H1 (cell line): ENCODE measurements at regions not wholly inside any gene's neighbourhood (a gene's known extent, or its start where the extent isn't known, plus 50 kb on each side); places are given as distances from the start of the nearest gene placed in this dataset.

Experiments
- CTCF ChIA-PET: fragments of 300-600 bp; sonication (Branson Sonifier 250); formaldehyde crosslinking; loops from one replicate; lab custom pipeline; 2021; ENCODE audit not compliant: partially characterized antibody; lab: Charles Lee
- POLR2A ChIA-PET: fragments of 300-600 bp; sonication (Branson Sonifier 250); formaldehyde crosslinking; loops from one replicate; lab custom pipeline; 2021; ENCODE audit warnings: inconsistent platforms; ENCODE audit not compliant: partially characterized antibody; lab: Charles Lee
- DNase-seq, 2 experiments: peaks; one replicate each; pipeline versions ENCODE4 v3.0.0 to v3.0.0-alpha.2; 2010 to 2022; ENCODE audit warnings: low spot score in 2 of 2, low read depth in 1 of 2, mixed read lengths in 1 of 2
- FAIRE-seq: peaks from 2 replicates; lab custom pipeline; 2011; peaks lifted over from hg19 to GRCh38; lab: Jason Lieb, UNC
- H2AFZ ChIP-seq: 2 replicates; pipeline ENCODE4 v1.8.1; 2012; ENCODE audit warnings: low read length, inconsistent platforms
- H2AK5ac ChIP-seq: 2 replicates; pipeline ENCODE4 v1.6.1; 2013; ENCODE audit warnings: low read depth, low read length
- H2BK120ac ChIP-seq: replicated peaks from 2 replicates; pipeline ENCODE3; 2013; ENCODE audit warnings: low read depth, low read length, inconsistent platforms
- H2BK12ac ChIP-seq: 2 replicates; pipeline ENCODE4 v1.6.1; 2013; ENCODE audit warnings: low read depth, low read length
- H2BK15ac ChIP-seq: 2 replicates; pipeline ENCODE4 v1.6.1; 2013; ENCODE audit warnings: low read length
- H2BK20ac ChIP-seq: 2 replicates; pipeline ENCODE4 v1.6.1; 2013; ENCODE audit warnings: low read length
- H2BK5ac ChIP-seq: 2 replicates; pipeline ENCODE4 v1.6.1; 2013; ENCODE audit warnings: low read depth, low read length
- H3K14ac ChIP-seq: 2 replicates; pipeline ENCODE4 v1.6.1; 2013; ENCODE audit warnings: inconsistent platforms; ENCODE audit not compliant: insufficient read length
- H3K18ac ChIP-seq: 2 replicates; pipeline ENCODE4 v1.6.1; 2013; ENCODE audit warnings: low read length; ENCODE audit errors: extremely low read depth
- H3K23ac ChIP-seq: 2 replicates; pipeline ENCODE4 v1.6.1; 2013; ENCODE audit warnings: inconsistent platforms; ENCODE audit not compliant: insufficient read length
- H3K23me2 ChIP-seq: 2 replicates; pipeline ENCODE4 v1.6.1; 2013; ENCODE audit warnings: low read depth, low read length
- H3K27ac ChIP-seq: 2 replicates; pipeline ENCODE4 v1.6.1; 2011; ENCODE audit warnings: low read depth, low read length, inconsistent platforms
- H3K27me3 ChIP-seq, 4 experiments: replicated peaks in 1 of 4; 1 replicate in 1 of 4; 2 replicates in 3 of 4; pipeline versions ENCODE4 v1.6.1 to v1.8.1; 2011 to 2013; ENCODE audit warnings: low read length in 3 of 4, mild to moderate bottlenecking in 3 of 4, inconsistent platforms in 2 of 4, mixed read lengths in 2 of 4, moderate library complexity in 1 of 4; ENCODE audit not compliant: control insufficient read depth in 3 of 4, insufficient read depth in 3 of 4; ENCODE audit errors: extremely low read depth in 1 of 4
- H3K36me3 ChIP-seq, 4 experiments: 2 replicates each; pipeline versions ENCODE4 v1.6.1 to v1.8.1; 2011 to 2013; ENCODE audit warnings: mild to moderate bottlenecking in 4 of 4, low read length in 3 of 4, moderate library complexity in 2 of 4, control low read depth in 1 of 4, inconsistent platforms in 1 of 4; ENCODE audit not compliant: insufficient read depth in 4 of 4, control insufficient read depth in 2 of 4
- H3K4ac ChIP-seq: replicated peaks from 2 replicates; pipeline ENCODE3; 2013; ENCODE audit warnings: low read length, low read depth, mixed read lengths, inconsistent platforms; ENCODE audit not compliant: insufficient read length
- H3K4me1 ChIP-seq, 4 experiments: replicated peaks in 1 of 4; 1 replicate in 1 of 4; 2 replicates in 3 of 4; pipeline versions ENCODE4 v1.6.1 to v1.8.1; 2011 to 2013; ENCODE audit warnings: low read length in 3 of 4, inconsistent platforms in 2 of 4, mixed read lengths in 1 of 4; ENCODE audit not compliant: insufficient read depth in 4 of 4, control insufficient read depth in 3 of 4
- H3K4me2 ChIP-seq, 2 experiments: 2 replicates each; pipeline versions ENCODE4 v1.6.1 to v1.8.1; 2011 to 2013; ENCODE audit warnings: low read depth in 2 of 2, low read length in 2 of 2, control low read depth in 1 of 2, inconsistent platforms in 1 of 2, mild to moderate bottlenecking in 1 of 2; ENCODE audit not compliant: insufficient read depth in 1 of 2
- H3K4me3 ChIP-seq, 4 experiments: fragments of 200-600, 300-600 bp in 1 of 4; sonication (generic), shearing (Covaris generic), sonication (Bioruptor Twin) in 1 of 4; 2 replicates each; pipeline versions ENCODE4 v1.5.1 to v1.8.1; 2011 to 2016; ENCODE audit warnings: low read length in 4 of 4, low read depth in 3 of 4, control low read depth in 2 of 4, inconsistent platforms in 2 of 4, mild to moderate bottlenecking in 2 of 4, mixed read lengths in 1 of 4, moderate library complexity in 1 of 4; ENCODE audit not compliant: insufficient read depth in 2 of 4; ENCODE audit errors: extremely low read depth in 1 of 4
- H3K56ac ChIP-seq: replicated peaks from 2 replicates; pipeline ENCODE3; 2013; ENCODE audit warnings: low read depth, mild to moderate bottlenecking, mixed read lengths, low read length, inconsistent platforms; ENCODE audit not compliant: insufficient read length
- H3K79me1 ChIP-seq: 2 replicates; pipeline ENCODE4 v1.6.1; 2013; ENCODE audit warnings: low read depth, low read length, control low read depth
- H3K79me2 ChIP-seq, 2 experiments: 2 replicates each; pipeline versions ENCODE4 v1.6.1 to v1.8.1; 2012 to 2013; ENCODE audit warnings: low read length in 2 of 2, mild to moderate bottlenecking in 2 of 2, inconsistent platforms in 1 of 2; ENCODE audit not compliant: insufficient read depth in 2 of 2, control insufficient read depth in 1 of 2
- H3K9ac ChIP-seq, 4 experiments: replicated peaks in 1 of 4; 1 replicate in 1 of 4; 2 replicates in 3 of 4; pipeline versions ENCODE4 v1.6.1 to v1.8.1; 2011 to 2013; ENCODE audit warnings: low read depth in 3 of 4, low read length in 3 of 4, control low read depth in 2 of 4, mild to moderate bottlenecking in 2 of 4, moderate library complexity in 2 of 4, inconsistent platforms in 1 of 4; ENCODE audit errors: extremely low read depth in 1 of 4
- H3K9me3 ChIP-seq, 2 experiments: 2 replicates each; pipeline versions ENCODE4 v1.6.1 to v1.8.1; 2012 to 2013; ENCODE audit warnings: mild to moderate bottlenecking in 2 of 2, moderate library complexity in 2 of 2, control low read depth in 1 of 2, inconsistent platforms in 1 of 2, low read depth in 1 of 2, low read length in 1 of 2, mixed read lengths in 1 of 2; ENCODE audit not compliant: insufficient read depth in 2 of 2
- H4K20me1 ChIP-seq, 2 experiments: replicated peaks in 1 of 2; 2 replicates each; pipeline versions ENCODE3 to v1.8.1; 2011 to 2013; ENCODE audit warnings: inconsistent platforms in 2 of 2, low read length in 2 of 2, mild to moderate bottlenecking in 1 of 2; ENCODE audit not compliant: insufficient read depth in 2 of 2, control insufficient read depth in 1 of 2
- H4K5ac ChIP-seq: 2 replicates; pipeline ENCODE4 v1.6.1; 2013; ENCODE audit warnings: low read length, low read depth, mixed read lengths, inconsistent platforms; ENCODE audit not compliant: insufficient read length
- H4K8ac ChIP-seq: 2 replicates; pipeline ENCODE4 v1.8.0; 2013; ENCODE audit warnings: mild to moderate bottlenecking, moderate library complexity, low read length, inconsistent platforms; ENCODE audit not compliant: insufficient read depth; ENCODE audit errors: extremely low read depth
- H4K91ac ChIP-seq: replicated peaks from 2 replicates; pipeline ENCODE3; 2013; ENCODE audit warnings: low read length, mixed read lengths, inconsistent platforms; ENCODE audit not compliant: insufficient read length
- ASH2L ChIP-seq: fragments of 200-600, 300-600 bp; sonication (generic); IDR thresholded peaks from one replicate; pipeline ENCODE4 v1.7.1; 2017; ENCODE audit warnings: low read length
- BRCA1 ChIP-seq: IDR thresholded peaks from 2 replicates; pipeline ENCODE4 v1.6.1; 2012; ENCODE audit warnings: low read depth, low read length, improper control_type of control experiment
- CTBP2 ChIP-seq: IDR thresholded peaks from 2 replicates; pipeline ENCODE4 v1.7.0; 2011; ENCODE audit warnings: borderline replicate concordance, mild to moderate bottlenecking, moderate library complexity, mixed read lengths, low read length; ENCODE audit not compliant: insufficient read depth, insufficient read length
- EGR1 ChIP-seq: IDR thresholded peaks from 2 replicates; pipeline ENCODE4 v1.6.1; 2011; ENCODE audit warnings: low read depth, low read length, borderline replicate concordance
- HDAC2 ChIP-seq, 2 experiments: fragments of 300-600 bp in 1 of 2; sonication (generic) in 1 of 2; IDR thresholded peaks; 2 replicates each; pipeline ENCODE4 v1.6.1; 2011 to 2012; ENCODE audit warnings: low read depth in 2 of 2, low read length in 2 of 2, mild to moderate bottlenecking in 2 of 2, moderate library complexity in 2 of 2, borderline replicate concordance in 1 of 2, inconsistent platforms in 1 of 2
- KDM4A ChIP-seq: IDR thresholded peaks from one replicate; pipeline ENCODE4 v1.7.1; 2012; ENCODE audit warnings: low read depth, mild to moderate bottlenecking, moderate library complexity, low read length, inconsistent platforms; ENCODE audit not compliant: severe bottlenecking
- MAFK ChIP-seq: IDR thresholded peaks from 2 replicates; pipeline ENCODE4 v1.6.1; 2012; ENCODE audit warnings: low read depth, mild to moderate bottlenecking, improper control_type of control experiment, low read length
- POU5F1 ChIP-seq: IDR thresholded peaks from 2 replicates; pipeline ENCODE4 v1.6.1; 2011; ENCODE audit warnings: low read depth, mild to moderate bottlenecking, low read length, moderate library complexity
- SIN3A ChIP-seq, 2 experiments: IDR thresholded peaks in 1 of 2; conservative IDR thresholded peaks in 1 of 2; 2 replicates each; pipeline ENCODE4 v1.6.1; 2011 to 2012; ENCODE audit warnings: low read length in 2 of 2, improper control_type of control experiment in 1 of 2, low read depth in 1 of 2, mild to moderate bottlenecking in 1 of 2
- SP1 ChIP-seq: IDR thresholded peaks from 2 replicates; pipeline ENCODE4 v1.6.1; 2011; ENCODE audit warnings: low read depth, low read length
- SUZ12 ChIP-seq: fragments of 200-600 bp; sonication (generic); IDR thresholded peaks from 2 replicates; pipeline ENCODE4 v1.6.1; 2012; ENCODE audit warnings: mild to moderate bottlenecking, inconsistent platforms, low read length, moderate library complexity, mixed read lengths
- TCF12 ChIP-seq: IDR thresholded peaks from 2 replicates; pipeline ENCODE4 v1.6.1; 2011; ENCODE audit warnings: low read depth, mild to moderate bottlenecking, low read length
- TEAD4 ChIP-seq: IDR thresholded peaks from 2 replicates; pipeline ENCODE4 v1.6.1; 2012; ENCODE audit warnings: low read depth, low read length, inconsistent platforms, mixed read lengths
- YY1 ChIP-seq: IDR thresholded peaks from 2 replicates; pipeline ENCODE4 v1.6.1; 2011; ENCODE audit warnings: low read depth, mild to moderate bottlenecking, low read length
- WGBS, 2 experiments: shearing (Covaris generic) in 1 of 2; methylation state at CpG; one replicate each; pipeline versions ENCODE4 v1.1.6 to v1.1.7; 2013 to 2015; ENCODE audit warnings: low lambda C conversion rate in 2 of 2, mixed read lengths in 2 of 2, inconsistent platforms in 1 of 2, low coverage in 1 of 2, missing lambda C conversion rate in 1 of 2; ENCODE audit not compliant: insufficient replicate concordance in 2 of 2, insufficient coverage in 1 of 2, insufficient read length in 1 of 2; ENCODE audit errors: extremely low coverage in 1 of 2, missing lambda C conversion rate in 1 of 2; 5-methylcytosine and 5-hydroxymethylcytosine counted together

DNA sequence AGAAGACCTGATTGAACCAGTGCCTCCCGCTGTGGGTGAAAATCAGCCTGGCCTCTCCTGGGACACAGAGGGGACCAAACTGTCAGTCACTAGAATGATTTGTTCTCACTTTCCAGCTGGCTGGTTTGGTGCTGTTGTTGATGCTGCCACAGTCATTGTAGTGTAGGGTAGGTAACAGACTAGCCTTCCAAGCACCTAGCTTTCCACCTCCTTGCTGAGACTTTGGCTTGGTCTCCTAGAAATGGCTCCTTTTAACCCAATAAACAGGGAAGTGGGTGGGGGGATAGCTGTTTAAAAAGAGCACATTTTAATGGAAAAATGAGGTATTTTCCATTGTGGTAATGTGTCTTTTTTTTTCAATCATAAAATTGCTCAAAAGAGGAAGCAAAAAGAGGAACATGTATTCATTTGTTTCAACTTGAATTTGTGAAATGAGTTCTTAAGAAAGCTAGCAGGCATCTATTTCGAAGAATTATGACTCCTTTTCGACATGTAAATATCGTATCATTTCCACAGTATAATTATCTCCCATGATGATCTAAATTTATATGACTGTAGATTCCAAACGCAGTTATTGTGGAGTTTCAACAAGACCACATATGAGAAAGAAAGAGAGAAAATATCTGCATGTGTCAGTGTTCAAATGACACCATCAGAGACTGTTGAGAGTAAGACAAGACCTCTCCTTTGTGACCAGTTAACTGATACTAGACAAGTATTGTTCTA, 190.1 kb downstream of the HLX start:
- Histone ChIP-seq H3K4ac (no peak overlapping the region), H3K14ac (no peak overlapping the region), H2BK20ac (no peak overlapping the region), H3K18ac (no peak overlapping the region), H2BK5ac (no peak overlapping the region), H3K27ac (no peak overlapping the region), H3K9me3 (peaks cover 3 to 8% of the 10 kb centered on the region in 2 experiments; a peak in 2 of 4 replicates), H2BK15ac (no peak overlapping the region), H3K23me2 (no peaks in the 10 kb centered on the region), H2BK12ac (no peak overlapping the region), H3K4me1 (no peaks in the 10 kb centered on the region), H3K56ac (no peak overlapping the region), H3K27me3 (no peaks in the 10 kb centered on the region; a peak in 1 of 7 replicates), H2AFZ (peak overlapping the region; percentile 74; the same call in 1 of the 2 replicates), H3K23ac (no peak overlapping the region), H3K4me2 (no peak overlapping the region), H3K79me2 (no peaks in the 10 kb centered on the region), H4K5ac (no peak overlapping the region), H3K36me3 (no peaks in the 10 kb centered on the region), H3K79me1 (no peaks in the 10 kb centered on the region), H2AK5ac (no peak overlapping the region), H2BK120ac (no peak overlapping the region), H4K91ac (no peak overlapping the region), H4K20me1 (no peaks in the 10 kb centered on the region), H3K9ac (no peak overlapping the region), H4K8ac (no peak overlapping the region), H3K4me3 (no peak overlapping the region)
- DNase-seq (no peak), FAIRE-seq (peak; percentile 19)
- ChIA-PET POLR2A (no interaction called here), CTCF (no interaction called here)
- WGBS, 2 experiments: 94% methylated on average over 5 of the region's 5 CpGs; no CpG with 5 or more reads in 1 of the 2 experiments
- TF ChIP-seq EGR1 (no peak), KDM4A (no peak), TEAD4 (no peak), SIN3A (conservative IDR thresholded peaks at IDR 0.05 in 1 of 2, IDR thresholded peaks at IDR 0.05 in 1 of 2; ENCODE audit: low read depth in 1 of 2, low read length in 2 of 2) (no peak), MAFK (no peak), HDAC2 (IDR thresholded peaks at IDR 0.05; ENCODE audit: borderline replicate concordance in 1 of 2, low read depth in 2 of 2, low read length in 2 of 2) (no peak), SUZ12 (no peak), SP1 (no peak), CTBP2 (no peak), ASH2L (no peak), BRCA1 (no peak), TCF12 (no peak), POU5F1 (no peak), YY1 (no peak)
